Activated CD8-positive, alpha-beta memory T cell treated with anti-CD3 and anti-CD28 coated beads for 36 hours (primary cell): ENCODE measurements at regions not wholly inside any gene's neighbourhood (a gene's known extent, or its start where the extent isn't known, plus 50 kb on each side); places are given as distances from the start of the nearest gene placed in this dataset.

Source experiments
- CTCF ChIA-PET: fragments of 350-600 bp; sonication (Branson Sonifier 250); formaldehyde crosslinking; loops from one replicate; lab custom pipeline; 2021; ENCODE audit warnings: antibody characterized with exemption; lab: Charles Lee
- POLR2A ChIA-PET: fragments of 350-600 bp; sonication (Branson Sonifier 250); formaldehyde crosslinking; loops from one replicate; lab custom pipeline; 2021; ENCODE audit warnings: antibody characterized with exemption; lab: Charles Lee

GRCh38 chr9:105168870-105169319 lies 75.6 kb upstream of the SLC44A1 start:
- POLR2A ChIA-PET: no interaction called here
- CTCF ChIA-PET: no interaction called here

- POLR2A ChIA-PET: no interaction called here
- CTCF ChIA-PET: no interaction called here
Observed at GRCh38 chr9:105171076-105171475, 73.4 kb upstream of the SLC44A1 start.

GRCh38 chr9:105171589-105171988 lies 72.9 kb upstream of the SLC44A1 start:
- CTCF ChIA-PET: no interaction called here
- POLR2A ChIA-PET: no interaction called here

- CTCF ChIA-PET: no interaction called here
- POLR2A ChIA-PET: no interaction called here
Observed at GRCh38 chr9:105172436-105172835, 72.0 kb upstream of the SLC44A1 start.

- POLR2A ChIA-PET: no interaction called here
- CTCF ChIA-PET: no interaction called here
Observed at GRCh38 chr9:105173306-105173705, 71.1 kb upstream of the SLC44A1 start.

- CTCF ChIA-PET: no interaction called here
- POLR2A ChIA-PET: no interaction called here
Observed at GRCh38 chr9:105173826-105174225, 70.6 kb upstream of the SLC44A1 start.

- ChIA-PET CTCF (interaction anchor here (0.6 to 0.7 kb wide), 3 partner anchors 30 to 249 kb away, joined by 3 read pairs; no protein-coding TSS in a partner anchor), POLR2A (no interaction called here)
Observed at GRCh38 chr9:105176194-105176593, 68.3 kb upstream of the SLC44A1 start.

- POLR2A ChIA-PET: no interaction called here
- CTCF ChIA-PET: no interaction called here
Observed at GRCh38 chr9:105178076-105178475, 66.4 kb upstream of the SLC44A1 start.

GRCh38 chr9:105187781-105188180 lies 56.7 kb upstream of the SLC44A1 start:
- ChIA-PET POLR2A (no interaction called here), CTCF (no interaction called here)

- ChIA-PET POLR2A (no interaction called here), CTCF (no interaction called here)
Observed at GRCh38 chr9:105188746-105189145, 55.7 kb upstream of the SLC44A1 start.

- POLR2A ChIA-PET: no interaction called here
- CTCF ChIA-PET: no interaction called here
Observed at GRCh38 chr9:105191508-105192121, 52.8 kb upstream of the SLC44A1 start.

GRCh38 chr9:105193560-105193959 lies 50.9 kb upstream of the SLC44A1 start:
- ChIA-PET POLR2A (no interaction called here), CTCF (no interaction called here)

GRCh38 chr9:105194234-105194633 lies 50.2 kb upstream of the SLC44A1 start:
- ChIA-PET CTCF (no interaction called here), POLR2A (no interaction called here)
